Keratinocyte (primary cell): ENCODE measurements at regions not wholly inside any gene's neighbourhood (a gene's known extent, or its start where the extent isn't known, plus 50 kb on each side); places are given as distances from the start of the nearest gene placed in this dataset.

Experiments used
- EZH2 ChIP-seq: IDR thresholded peaks from one replicate; pipeline ENCODE4 v1.6.1; 2012; ENCODE audit warnings: inconsistent platforms, mild to moderate bottlenecking, low read length, moderate library complexity
- TF ChIP-seq, protein P1 (sequence below), 3 experiments: IDR thresholded peaks in 1 of 3; conservative IDR thresholded peaks in 1 of 3; optimal IDR thresholded peaks in 1 of 3; 2 replicates in 2 of 3; 3 replicates in 1 of 3; pipeline versions ENCODE3 to v1.5.1; 2011; ENCODE audit warnings: low read length in 3 of 3, mild to moderate bottlenecking in 3 of 3, moderate library complexity in 2 of 3, control low read depth in 1 of 3, inconsistent platforms in 1 of 3; ENCODE audit not compliant: insufficient read depth in 2 of 3; ENCODE audit errors: extremely low read depth in 1 of 3

- TF ChIP-seq, protein P1, sequence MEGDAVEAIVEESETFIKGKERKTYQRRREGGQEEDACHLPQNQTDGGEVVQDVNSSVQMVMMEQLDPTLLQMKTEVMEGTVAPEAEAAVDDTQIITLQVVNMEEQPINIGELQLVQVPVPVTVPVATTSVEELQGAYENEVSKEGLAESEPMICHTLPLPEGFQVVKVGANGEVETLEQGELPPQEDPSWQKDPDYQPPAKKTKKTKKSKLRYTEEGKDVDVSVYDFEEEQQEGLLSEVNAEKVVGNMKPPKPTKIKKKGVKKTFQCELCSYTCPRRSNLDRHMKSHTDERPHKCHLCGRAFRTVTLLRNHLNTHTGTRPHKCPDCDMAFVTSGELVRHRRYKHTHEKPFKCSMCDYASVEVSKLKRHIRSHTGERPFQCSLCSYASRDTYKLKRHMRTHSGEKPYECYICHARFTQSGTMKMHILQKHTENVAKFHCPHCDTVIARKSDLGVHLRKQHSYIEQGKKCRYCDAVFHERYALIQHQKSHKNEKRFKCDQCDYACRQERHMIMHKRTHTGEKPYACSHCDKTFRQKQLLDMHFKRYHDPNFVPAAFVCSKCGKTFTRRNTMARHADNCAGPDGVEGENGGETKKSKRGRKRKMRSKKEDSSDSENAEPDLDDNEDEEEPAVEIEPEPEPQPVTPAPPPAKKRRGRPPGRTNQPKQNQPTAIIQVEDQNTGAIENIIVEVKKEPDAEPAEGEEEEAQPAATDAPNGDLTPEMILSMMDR (optimal IDR thresholded peaks at IDR 0.05 in 1 of 3, IDR thresholded peaks at IDR 0.05 in 1 of 3, conservative IDR thresholded peaks at IDR 0.05 in 1 of 3; ENCODE audit: extremely low read depth in 1 of 3, insufficient read depth in 2 of 3, low read length in 3 of 3) = no peak
- no peak for TF ChIP-seq EZH2
Measured at GRCh38 chr21:41092312-41092711, 75.6 kb upstream of the BACE2 start.
